ENCODE measurements at regions not wholly inside any gene's neighbourhood (a gene's known extent, or its start where the extent isn't known, plus 50 kb on each side); places are given as distances from the start of the nearest gene placed in this dataset.

DNA sequence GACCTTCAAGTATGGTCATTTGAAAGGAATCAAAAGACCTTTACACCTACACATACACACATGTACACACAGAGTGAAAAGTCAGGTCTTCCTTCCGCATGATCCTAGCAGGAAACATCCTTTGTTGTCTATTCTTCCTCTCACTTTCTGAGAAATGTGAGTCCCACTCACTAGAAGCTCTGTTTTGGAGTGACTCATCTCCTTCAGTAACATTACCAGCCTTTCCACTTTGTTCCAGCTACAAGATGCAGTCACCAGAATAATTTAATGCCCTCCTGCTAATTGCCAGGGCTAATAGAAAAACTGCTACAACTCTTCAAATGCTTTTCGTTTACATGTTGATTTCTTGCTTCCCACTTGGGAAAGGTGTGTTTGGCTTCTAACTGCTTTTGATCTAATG, 417.3 kb downstream of the RASEF start:
- no peak for TF ChIP-seq CTCF (IDR thresholded peaks at IDR 0.05)
- TF ChIP-seq POLR2AphosphoS5 (IDR thresholded peaks at IDR 0.05), result no peak
- no peak for TF ChIP-seq POLR2A (IDR thresholded peaks at IDR 0.05)
- no peak for TF ChIP-seq EP300 (IDR thresholded peaks at IDR 0.05; ENCODE audit: low read depth)

Data from transverse colon (tissue), 4 donors.